ENCODE measurements at regions not wholly inside any gene's neighbourhood (a gene's known extent, or its start where the extent isn't known, plus 50 kb on each side); places are given as distances from the start of the nearest gene placed in this dataset.
"Not testable (repeated sequence)": the region's sequence is repeated elsewhere in the genome, so short reads cannot be mapped to it uniquely, and the experiment has no call there.

DNA sequence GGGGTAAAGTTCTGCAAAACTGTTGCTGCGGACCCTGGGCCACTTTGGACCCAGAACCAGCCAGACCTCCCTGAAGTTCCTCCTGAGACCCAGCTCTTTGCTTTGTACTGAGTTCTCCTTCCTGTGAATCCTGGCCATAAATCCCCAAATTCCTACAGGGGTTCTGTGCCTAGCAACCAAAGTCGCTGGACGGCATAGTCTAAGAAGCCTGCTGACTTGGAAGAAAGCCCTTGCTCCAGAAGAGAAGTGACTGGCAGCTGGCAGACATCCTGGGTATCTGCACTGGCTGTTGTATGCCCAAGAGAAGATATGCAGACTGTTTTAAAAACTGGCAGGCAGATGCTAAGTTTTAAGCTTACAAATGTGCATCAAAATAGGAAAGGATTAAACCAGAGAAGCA is 99.9 kb upstream of the SLC24A4 start:
- H3K27ac ChIP-seq: no peak overlapping the region
- no peaks in the 10 kb centered on the region for H3K9me3 ChIP-seq
- ATAC-seq (no peak), DNase-seq (no peak)
- no peaks in the 10 kb centered on the region for H3K4me1 ChIP-seq
- no peak overlapping the region for H3K4me3 ChIP-seq
- no peaks in the 10 kb centered on the region for H3K36me3 ChIP-seq
- intact Hi-C loops (cut with DNase I): no loop called here
- no peaks in the 10 kb centered on the region for H3K27me3 ChIP-seq
- TF ChIP-seq, protein P1, sequence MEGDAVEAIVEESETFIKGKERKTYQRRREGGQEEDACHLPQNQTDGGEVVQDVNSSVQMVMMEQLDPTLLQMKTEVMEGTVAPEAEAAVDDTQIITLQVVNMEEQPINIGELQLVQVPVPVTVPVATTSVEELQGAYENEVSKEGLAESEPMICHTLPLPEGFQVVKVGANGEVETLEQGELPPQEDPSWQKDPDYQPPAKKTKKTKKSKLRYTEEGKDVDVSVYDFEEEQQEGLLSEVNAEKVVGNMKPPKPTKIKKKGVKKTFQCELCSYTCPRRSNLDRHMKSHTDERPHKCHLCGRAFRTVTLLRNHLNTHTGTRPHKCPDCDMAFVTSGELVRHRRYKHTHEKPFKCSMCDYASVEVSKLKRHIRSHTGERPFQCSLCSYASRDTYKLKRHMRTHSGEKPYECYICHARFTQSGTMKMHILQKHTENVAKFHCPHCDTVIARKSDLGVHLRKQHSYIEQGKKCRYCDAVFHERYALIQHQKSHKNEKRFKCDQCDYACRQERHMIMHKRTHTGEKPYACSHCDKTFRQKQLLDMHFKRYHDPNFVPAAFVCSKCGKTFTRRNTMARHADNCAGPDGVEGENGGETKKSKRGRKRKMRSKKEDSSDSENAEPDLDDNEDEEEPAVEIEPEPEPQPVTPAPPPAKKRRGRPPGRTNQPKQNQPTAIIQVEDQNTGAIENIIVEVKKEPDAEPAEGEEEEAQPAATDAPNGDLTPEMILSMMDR (IDR thresholded peaks at IDR 0.05): no peak

DNA sequence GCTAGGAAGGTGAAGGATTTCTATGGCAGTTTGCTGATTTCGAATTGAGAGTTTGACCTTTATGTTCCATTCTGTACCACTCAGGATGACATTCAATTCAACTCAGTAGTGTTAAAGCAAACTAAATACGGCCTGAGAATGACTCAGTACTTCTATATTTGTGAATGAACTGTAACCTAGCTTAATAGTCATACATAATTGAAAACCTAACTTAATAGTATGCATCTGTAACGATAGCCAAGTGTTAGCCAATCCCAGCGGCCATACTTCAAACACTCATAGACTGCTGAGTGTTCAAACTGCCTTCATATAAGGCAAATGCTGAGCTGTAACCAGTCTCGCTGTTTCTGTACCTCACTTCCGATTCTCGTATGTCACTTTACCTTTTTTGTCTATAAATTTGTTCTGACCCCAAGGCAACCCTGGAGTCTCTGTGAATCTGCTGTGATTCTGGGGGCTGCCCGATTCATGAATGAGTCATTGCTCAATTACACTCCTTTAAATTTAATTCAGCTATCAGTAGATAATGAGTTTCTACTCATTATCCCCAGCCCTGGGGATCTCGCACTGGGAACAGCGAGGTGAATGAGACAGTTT is 98.5 kb upstream of the SLC24A4 start:
- DNase-seq (no peak), ATAC-seq (no peak)
- H3K36me3 ChIP-seq: no peaks in the 10 kb centered on the region
- TF ChIP-seq, protein P1 (IDR thresholded peaks at IDR 0.05): no peak
- no peaks in the 10 kb centered on the region for H3K9me3 ChIP-seq
- intact Hi-C loops (cut with DNase I): no loop called here
- no peak overlapping the region for H3K27ac ChIP-seq
- H3K4me1 ChIP-seq: no peaks in the 10 kb centered on the region
- H3K27me3 ChIP-seq: no peaks in the 10 kb centered on the region
- H3K4me3 ChIP-seq: no peak overlapping the region

DNA sequence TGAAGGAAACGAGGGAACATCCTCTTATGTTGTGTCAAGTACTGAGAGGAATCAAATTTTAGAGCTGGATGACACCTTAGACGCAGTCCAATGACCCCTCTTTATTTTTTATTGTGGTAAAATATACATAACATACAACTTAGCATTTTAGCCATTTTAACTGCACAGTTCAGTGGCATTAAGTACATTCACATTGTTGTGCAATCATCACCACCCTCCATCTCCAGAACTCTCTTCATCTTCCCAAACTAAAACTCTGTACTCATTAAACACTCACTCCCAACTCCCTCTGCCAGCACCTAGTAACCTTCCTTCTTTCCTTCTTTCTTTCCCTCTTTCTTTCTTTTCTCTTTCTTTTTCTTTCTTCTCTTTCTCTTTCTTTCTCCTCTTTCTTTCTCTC is 97.2 kb upstream of the SLC24A4 start:
- no peak overlapping the region for H3K27ac ChIP-seq
- DNase-seq: no peak
- ATAC-seq: no peak
- no peaks in the 10 kb centered on the region for H3K36me3 ChIP-seq
- H3K4me1 ChIP-seq: no peaks in the 10 kb centered on the region
- H3K27me3 ChIP-seq: no peaks in the 10 kb centered on the region
- intact Hi-C loops (cut with DNase I): no loop called here
- no peaks in the 10 kb centered on the region for H3K9me3 ChIP-seq
- H3K4me3 ChIP-seq: no peak overlapping the region
- TF ChIP-seq, protein P1 (IDR thresholded peaks at IDR 0.05): no peak

DNA sequence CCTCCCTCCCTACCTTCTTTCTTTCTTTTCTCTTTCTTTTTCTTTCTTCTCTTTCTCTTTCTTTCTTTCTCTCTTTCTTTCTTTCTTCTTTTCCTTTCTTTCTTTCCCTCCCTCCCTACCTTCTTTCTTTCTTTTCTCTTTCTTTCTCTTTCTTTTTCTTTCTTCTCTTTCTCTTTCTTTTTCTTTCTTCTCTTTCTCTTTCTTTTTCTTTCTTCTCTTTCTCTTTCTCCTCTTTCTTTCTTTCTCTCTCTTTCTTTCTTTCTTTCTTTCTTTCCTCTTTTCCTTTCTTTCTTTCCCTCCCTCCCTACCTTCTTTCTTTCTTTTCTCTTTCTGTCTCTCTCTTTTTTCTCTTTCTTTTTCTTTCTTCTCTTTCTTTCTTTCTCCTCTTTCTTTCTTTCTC is 96.8 kb upstream of the SLC24A4 start:
- intact Hi-C loops (cut with DNase I); ATAC-seq: not testable (repeated sequence)

DNA sequence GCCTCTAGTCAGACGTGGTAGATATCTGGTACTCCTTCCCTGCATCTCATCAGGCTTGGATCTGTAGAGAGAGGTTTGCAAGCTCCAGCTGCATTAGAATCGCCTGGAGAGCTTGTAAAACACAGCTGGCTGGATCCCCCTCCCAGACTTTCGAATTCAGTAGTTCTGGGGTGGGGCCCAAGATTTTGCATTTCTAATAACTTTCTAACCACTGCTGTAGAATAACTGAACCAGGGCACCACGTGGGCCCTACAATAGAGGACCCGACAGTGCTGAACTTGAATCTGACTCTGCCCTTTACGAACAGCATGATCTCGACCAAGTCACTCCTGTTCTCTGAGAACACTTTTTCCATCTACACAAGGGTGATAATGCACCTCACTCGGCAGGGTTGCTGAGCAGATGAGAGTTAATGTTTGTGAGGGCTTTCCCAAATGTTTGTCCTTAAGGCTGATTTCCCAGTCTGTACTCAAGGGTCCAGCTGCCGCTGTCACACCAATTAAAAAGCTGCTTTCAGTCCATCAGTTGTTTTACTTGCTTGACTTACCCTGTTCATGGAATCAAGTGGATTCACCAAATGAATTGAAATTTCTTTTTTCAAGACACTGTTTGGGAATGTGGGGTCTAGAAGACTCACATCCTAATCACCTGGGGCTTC is 86.6 kb upstream of the SLC24A4 start:
- no peaks in the 10 kb centered on the region for H3K9me3 ChIP-seq
- no peaks in the 10 kb centered on the region for H3K4me1 ChIP-seq
- H3K4me3 ChIP-seq: no peak overlapping the region
- intact Hi-C loops (cut with DNase I): no loop called here
- no peak overlapping the region for H3K27ac ChIP-seq
- ATAC-seq (no peak), DNase-seq (no peak)
- no peaks in the 10 kb centered on the region for H3K36me3 ChIP-seq
- TF ChIP-seq, protein P1 (IDR thresholded peaks at IDR 0.05): no peak
- H3K27me3 ChIP-seq: peaks cover 3% of the 10 kb centered on the region

More for the DNA sequence above, 96.8 kb upstream of the SLC24A4 start:
- H3K4me3 ChIP-seq, H3K36me3 ChIP-seq, H3K27ac ChIP-seq, DNase-seq, H3K9me3 ChIP-seq, H3K27me3 ChIP-seq, H3K4me1 ChIP-seq: not testable (repeated sequence)

DNA sequence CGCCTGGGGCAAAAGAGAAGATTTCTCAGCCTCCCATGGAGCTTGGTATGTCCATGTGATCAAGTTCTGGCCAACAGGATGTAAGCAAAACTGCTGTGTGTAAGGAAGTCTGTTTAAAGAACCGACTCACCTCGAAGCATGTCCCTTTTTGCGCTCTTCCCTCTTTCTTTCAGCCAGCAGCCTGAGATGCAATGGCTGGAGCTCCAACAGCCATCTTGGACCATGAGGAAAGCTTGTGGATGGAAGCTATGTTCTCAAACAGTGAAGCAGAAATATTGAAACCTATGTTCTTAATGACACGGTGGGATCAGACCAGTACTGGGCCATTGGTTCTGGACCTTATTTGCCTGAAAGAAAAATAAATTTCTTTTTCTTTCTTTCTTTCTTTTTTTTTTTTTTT is 82.3 kb upstream of the SLC24A4 start:
- DNase-seq (no peak), ATAC-seq (no peak)
- H3K27me3 ChIP-seq: peaks cover 3% of the 10 kb centered on the region
- H3K4me3 ChIP-seq: no peak overlapping the region
- H3K9me3 ChIP-seq: no peaks in the 10 kb centered on the region
- H3K4me1 ChIP-seq: no peaks in the 10 kb centered on the region
- intact Hi-C loops (cut with DNase I): no loop called here
- TF ChIP-seq, protein P1 (IDR thresholded peaks at IDR 0.05): no peak
- H3K27ac ChIP-seq: no peak overlapping the region
- H3K36me3 ChIP-seq: no peaks in the 10 kb centered on the region
